Eye (tissue), 1 donor: ENCODE measurements at regions not wholly inside any gene's neighbourhood (a gene's known extent, or its start where the extent isn't known, plus 50 kb on each side); places are given as distances from the start of the nearest gene placed in this dataset.
A peak's percentile ranks its signal among the peaks of the same experiment; 100 is the strongest.

Source experiments
- DNase-seq: peaks from one replicate; pipeline ENCODE4 v3.0.0-alpha.2; 2015

DNA sequence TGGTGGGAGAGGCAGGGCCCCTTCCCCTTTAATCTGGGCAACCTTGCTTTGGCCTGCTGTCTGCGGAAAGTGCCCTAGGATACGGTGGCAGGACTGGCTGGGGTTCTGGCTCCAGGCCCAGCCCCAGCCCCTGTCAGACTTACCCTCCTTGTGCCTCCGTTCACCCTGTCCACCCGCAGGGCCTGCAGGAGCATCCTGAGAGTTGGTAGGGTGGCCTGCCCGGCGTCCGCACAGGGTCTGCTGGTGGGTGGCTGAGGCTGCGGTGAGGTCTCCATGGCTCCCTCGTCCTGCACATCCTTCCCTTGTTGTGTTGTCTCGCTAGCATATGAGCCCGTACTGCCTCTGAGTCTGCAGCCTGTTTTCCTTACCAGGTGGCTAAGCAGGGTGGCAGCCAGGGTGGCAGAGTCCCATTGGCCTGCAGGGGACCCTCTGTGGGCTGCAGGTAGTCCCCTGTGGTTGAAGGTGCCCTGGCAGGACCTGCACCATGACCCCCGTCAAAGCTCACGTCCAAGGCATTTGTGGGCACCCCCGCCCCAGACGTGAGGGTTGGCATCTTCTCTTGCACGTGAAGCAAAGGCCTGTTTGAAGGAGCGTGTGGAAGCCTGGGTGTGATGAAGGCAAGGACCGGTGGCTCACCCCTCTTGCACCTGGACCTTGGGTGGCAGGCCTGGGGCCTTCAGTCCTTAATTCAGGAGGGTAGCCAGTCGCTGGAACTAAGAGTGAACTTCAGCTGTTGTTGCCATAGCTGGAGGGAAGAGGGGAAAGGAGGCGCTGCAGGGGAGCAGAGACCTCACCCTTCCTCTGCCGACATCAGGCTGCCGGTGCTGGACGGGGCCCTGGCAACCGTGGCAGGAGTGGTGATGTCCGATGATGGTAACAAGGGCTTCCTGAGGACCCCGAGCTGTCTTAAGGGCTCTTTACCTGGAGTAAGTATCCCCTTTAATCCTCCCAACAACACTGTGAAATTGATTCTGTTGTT is 293.7 kb downstream of the SEC14L1 start:
- DNase-seq, result no peak

- DNase-seq, result no peak
Measured at GRCh38 chr17:77435272-77436057, 294.7 kb downstream of the SEC14L1 start.

DNA sequence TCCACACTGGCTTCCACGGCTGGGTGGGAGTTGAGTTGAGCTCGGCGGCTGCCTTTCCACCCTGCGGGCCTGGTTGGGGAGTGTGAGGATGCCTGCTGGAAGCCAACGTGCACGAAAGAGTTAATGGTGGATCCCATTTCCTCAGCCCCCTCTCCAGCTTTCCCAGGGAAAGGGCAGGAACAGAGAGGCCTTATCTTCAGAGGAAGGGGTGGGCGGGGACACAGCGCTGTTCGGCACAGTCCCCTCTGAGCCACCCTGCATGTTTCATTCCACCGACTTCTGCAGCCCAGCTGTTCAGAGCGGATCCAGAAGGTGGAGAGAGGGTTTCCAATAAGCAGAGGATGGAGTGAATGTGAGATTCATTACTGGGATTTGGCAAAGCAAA is 295.3 kb downstream of the SEC14L1 start:
- peak; percentile 86 for DNase-seq

GRCh38 chr17:77436481-77436880 is 295.7 kb downstream of the SEC14L1 start:
- DNase-seq, result no peak

DNA sequence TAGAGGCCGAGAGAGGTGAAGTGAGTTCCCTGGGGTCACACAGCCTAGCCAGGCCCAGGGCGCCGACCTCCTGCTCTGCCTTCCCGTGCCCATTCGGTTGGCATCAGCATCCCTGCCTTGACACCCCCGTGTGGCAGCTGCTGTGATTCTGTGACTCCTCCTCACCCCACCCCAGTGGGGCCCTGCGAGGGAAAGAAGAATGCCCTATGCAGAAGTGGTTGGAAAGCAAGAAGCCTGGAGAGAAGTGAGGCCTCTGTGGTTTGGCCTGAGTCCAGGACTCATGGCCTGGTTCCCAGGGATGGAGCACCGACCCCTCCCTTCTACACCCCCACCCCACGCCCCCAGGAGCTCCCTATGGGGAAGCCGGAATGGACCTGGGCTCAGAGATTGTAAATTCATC is 296.2 kb downstream of the SEC14L1 start:
- DNase-seq, result peak; percentile 87

DNA sequence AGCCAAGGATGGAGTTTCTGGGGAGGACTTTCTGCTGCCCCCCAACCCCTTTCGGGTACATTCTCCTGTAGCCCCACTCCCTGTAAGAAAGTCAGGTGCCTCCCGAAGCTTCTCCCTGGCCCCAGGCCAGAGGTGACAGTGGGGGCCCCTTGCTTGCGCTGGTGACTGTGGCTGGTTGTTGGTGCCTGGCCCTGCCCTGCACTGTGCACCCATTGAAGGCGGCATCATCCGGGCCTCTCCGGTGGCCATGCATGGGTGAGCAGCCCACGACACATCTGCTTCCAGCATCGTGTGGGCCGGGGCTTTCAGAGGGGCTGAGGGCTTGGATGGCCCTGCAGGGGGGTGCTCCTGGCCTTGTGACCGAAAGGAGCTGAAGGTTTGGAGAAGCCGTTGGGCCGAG is 297.0 kb downstream of the SEC14L1 start:
- DNase-seq, result no peak

DNA sequence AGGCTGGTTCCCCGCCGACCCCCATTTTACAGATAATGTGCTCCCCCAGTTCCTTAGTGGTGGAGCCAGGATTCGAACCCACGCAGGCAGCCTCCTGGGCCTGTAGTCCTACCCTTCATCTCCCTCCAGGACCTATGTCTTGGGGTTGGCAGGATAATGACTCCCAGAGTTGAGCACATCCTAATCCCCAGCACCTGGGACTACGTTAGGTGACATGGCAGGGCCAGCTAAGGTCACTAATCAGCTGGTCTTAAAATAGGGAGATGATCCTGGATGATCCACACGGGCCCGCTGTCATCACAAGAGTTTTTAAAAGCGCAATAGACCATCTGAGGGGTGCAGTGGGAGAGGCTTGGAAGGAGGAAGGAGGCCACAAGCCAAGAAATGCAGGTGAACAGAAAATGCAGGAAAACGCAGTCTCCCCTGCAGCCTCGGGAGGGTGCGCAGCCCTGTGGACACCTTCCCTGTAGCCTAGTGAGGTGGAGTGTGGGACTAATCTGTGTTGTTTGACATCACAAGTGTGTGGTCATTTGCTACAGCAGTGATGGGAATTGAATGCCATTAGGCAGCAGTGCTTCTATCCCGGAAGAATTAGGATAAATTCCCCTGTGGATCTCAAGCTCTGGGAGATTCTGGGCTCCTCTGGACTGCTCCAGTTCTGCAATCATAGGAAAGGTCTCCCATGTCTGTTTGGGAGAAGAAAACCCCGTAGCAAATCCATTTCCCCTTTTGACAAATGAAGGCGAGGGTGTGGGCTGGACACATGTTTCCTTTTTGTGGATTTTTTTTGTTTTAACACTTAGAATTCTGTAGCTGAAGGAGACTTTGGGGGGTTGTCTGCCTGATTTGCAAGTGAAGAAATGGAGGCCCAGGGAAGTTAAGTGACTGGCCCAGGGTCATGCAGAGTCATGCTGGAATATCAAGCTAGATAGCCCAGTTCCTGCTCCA is 297.7 kb downstream of the SEC14L1 start:
- no peak for DNase-seq

DNA sequence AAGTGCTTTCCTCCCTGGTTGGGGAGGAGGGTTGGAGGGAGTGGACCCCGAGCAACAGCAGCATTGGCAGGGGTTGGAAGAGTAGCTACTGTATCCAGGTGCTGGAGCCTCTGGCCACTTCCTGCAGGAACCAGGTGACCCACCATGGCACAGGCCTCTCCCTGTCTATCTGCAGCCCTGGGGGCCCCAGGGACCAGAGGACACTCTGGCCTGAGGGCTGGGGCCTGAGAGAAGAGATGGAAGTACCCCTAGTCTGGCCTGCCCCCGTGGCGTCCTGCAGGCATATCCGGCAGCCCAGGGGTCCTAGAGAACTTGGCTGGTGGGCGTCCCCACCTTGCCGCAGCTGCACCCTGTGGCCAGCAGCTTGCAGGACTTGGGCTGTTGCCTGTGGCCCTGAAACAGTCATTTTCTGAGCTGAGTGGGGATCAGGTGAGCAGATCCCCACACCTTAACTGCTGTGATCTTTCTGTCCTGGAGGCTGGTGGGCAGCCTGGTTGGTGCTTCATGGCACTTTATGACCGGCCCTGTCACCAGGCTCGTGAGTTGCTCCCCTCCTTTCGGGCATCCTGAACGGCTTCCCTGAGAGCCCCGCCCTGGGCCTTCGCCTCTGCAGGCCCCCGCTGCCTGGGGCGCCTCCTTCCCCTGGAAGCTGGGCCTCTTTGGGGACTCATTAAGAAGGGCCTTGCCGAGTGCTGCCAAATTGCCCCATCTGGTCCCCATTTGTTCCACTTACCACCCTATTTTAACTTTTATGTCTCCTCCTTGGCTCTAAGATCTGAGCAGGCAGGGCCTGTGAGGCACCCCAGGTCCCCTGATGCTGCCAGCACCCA is 298.6 kb downstream of the SEC14L1 start:
- peak; percentile 55 for DNase-seq

- DNase-seq, result peak; percentile 46
Measured at GRCh38 chr17:77440560-77440981, 299.8 kb downstream of the SEC14L1 start.

DNA sequence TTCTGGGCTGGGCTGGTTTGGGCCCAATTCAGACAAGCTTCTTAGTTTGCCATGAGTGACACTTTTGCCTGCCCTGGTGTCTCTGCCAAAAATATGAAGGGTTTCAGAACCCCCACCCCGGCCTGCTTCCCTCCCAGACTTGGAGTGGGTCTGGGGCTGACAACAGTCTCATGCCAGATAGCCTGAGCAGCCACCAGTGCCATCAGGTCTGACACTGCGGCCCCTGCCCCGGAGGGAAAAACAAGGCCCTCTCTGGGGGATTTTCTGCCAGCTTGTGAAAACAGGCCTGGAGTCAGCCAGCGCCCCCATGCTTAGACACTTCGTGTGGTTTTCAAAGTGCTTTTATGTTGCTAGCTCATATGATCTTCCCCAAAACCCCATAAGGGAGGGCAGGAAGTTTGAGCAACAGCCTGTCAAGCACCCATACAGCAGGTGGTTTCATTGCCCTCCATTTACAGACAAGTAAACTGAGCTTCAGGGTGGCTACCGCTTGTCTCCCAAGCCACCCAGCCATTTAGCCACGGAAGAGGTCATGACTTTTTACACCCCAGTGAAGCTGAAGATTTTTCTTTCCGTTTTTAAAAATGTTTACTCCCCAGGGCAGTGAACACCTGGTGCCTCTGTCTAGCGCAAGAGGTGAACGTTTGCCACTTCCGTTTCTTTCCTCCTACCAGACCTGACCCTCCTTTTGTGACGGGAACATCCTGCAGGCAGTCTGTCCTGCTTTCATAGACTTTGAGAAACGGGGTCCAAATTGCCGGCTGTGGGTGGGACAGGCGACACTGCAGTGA is 300.6 kb downstream of the SEC14L1 start:
- no peak for DNase-seq

- no peak for DNase-seq
Measured at GRCh38 chr17:77441940-77442339, 301.2 kb downstream of the SEC14L1 start.

- DNase-seq, result no peak
Measured at GRCh38 chr17:77442976-77443747, 302.4 kb downstream of the SEC14L1 start.

DNA sequence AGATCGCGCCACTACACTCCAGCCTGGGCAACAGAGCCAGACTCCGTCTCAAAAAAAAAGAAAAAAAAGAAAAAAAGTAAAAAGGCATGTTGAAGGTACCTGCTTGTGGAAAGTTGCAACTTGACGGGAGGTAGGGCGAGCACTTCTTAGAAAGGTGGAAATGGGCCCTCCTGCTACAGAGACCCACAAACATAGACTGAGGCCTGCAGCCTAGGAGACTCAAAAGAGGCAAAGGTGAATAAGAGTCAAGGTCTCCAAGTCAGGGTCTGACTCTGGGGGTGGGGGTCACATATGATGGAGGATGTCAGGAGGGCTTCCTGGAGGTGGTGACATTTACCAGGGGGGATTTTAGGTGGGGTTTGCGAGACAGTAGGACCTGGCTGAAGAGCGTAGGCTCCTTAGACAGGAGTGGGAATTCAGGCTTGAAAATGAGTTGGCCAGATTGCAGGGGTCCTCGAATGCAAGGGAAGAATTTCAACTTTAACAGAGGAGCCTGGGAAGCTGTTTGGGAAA is 303.0 kb downstream of the SEC14L1 start:
- no peak for DNase-seq

DNA sequence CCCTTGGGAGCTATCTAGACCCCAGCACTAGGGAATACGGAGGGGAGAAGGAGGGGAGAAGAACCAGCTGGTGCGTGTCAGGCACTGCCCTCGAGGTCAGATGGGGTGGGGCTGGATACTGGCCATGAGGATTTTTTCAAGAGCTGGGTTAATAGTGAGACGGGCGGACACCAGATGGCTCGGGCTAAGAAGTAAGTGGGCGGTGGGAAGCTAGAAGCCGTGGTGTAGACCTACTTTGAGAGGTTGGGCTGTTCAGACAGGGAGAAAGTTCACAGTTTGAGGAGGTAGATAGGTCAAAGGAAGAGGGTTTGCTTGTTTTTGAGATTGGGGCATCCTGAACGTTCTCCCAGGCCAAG is 303.8 kb downstream of the SEC14L1 start:
- peak; percentile 56 for DNase-seq

GRCh38 chr17:77444984-77445759 is 304.4 kb downstream of the SEC14L1 start:
- no peak for DNase-seq

DNA sequence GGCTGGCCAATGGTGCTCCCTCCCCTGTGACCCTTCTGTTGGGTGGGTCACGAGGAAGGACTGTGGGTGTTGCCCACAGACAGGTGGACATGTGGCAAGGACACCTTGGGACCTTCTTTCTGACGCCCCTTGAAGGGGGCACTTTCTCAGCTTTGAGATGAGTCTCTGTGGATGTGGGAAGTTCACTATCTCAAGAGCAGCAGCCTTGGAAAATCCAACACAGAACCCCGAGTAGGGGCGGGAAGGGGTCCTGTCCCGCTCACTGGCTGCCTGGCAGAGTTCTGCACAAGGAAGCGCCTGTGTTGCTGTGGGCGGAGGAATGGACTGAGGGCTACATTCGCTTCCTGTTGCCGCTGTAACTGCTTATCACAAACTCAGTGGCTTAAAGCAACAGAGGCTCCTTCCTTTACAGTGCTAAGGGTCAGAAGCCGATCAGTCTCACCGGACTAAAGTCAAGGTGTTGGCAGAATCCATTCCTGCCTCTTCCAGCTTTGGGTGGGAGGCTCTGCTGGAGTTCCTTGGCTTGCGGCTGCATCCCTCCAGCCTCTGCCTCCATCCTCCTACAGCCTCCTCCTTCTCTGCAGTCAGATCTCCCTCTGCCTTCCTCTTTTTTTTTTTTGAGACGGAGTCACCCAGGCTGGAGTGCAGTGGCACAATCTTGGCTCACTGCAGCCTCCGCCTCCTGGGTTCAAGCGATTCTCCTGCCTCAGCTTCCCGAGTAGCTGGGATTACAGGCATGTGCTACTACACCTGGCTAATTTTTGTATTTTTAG is 305.2 kb downstream of the SEC14L1 start:
- DNase-seq, result no peak

DNA sequence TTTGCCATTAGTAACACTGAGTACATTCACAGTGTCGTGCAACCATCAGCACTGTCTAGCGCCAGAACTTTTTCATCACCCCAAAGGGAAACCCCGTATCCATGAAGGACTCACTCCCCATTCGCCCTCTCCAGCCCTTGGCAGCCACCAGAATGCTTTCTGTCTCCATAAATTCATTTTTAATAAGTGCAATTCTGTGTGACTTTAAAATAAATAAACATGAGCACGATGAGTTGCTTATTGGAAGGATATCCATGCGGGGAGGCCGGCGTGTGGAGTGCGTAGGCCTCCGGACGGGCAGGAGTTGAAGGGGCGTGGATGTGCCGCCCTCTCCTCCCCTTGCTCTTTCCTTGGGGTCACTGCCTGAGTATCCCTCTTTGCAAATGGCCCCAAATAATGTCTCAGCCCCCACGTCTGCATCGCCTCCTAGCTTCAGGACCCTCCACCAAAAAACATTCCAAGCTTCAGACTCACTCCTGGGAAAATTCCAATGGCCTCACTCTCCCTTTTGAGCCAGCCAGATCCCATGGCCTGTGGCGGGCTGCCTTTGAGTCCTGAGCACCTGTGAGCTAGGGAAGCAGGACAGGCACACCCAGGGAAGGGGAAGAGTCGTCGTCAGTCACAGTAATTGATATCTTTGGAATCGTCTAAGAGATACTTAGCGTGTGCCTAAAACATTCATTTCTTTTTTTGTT is 306.3 kb downstream of the SEC14L1 start:
- no peak for DNase-seq
